MCF 10A (cell line): ENCODE measurements at regions not wholly inside any gene's neighbourhood (a gene's known extent, or its start where the extent isn't known, plus 50 kb on each side); places are given as distances from the start of the nearest gene placed in this dataset.

ENCODE experiments used
- BruUV-seq: library from RNA; stranded (reverse); fragments of 400-500 nt; replicated peaks from 2 replicates; lab custom pipeline; 2021; lab: Mats Ljungman, UMichigan
- CTCF ChIA-PET: fragments of 300-600 bp; sonication (Branson Sonifier 250); formaldehyde crosslinking; extraction: SDS; loops from one replicate; lab custom pipeline; 2021; ENCODE audit warnings: antibody characterized with exemption, inconsistent platforms; lab: Yijun Ruan, JAX
- POLR2A ChIA-PET: fragments of 300-600, 350-650 bp; sonication (Branson Sonifier 250); formaldehyde crosslinking; extraction: SDS; loops from one replicate; lab custom pipeline; 2020; ENCODE audit warnings: antibody characterized with exemption, inconsistent platforms; lab: Yijun Ruan, JAX
- DNase-seq: peaks from one replicate; pipeline ENCODE4 v3.0.0-alpha.2; 2018; ENCODE audit not compliant: unreplicated experiment
- H3K27ac Mint-ChIP-seq: one replicate; pipeline ENCODE4 v1.8.0; 2022; ENCODE audit warnings: mild to moderate bottlenecking, low read depth, mixed read lengths; ENCODE audit not compliant: unreplicated experiment
- H3K27me3 Mint-ChIP-seq: one replicate; pipeline ENCODE4 v1.8.0; 2022; ENCODE audit warnings: mixed read lengths; ENCODE audit not compliant: insufficient read depth, unreplicated experiment
- H3K36me3 Mint-ChIP-seq: one replicate; pipeline ENCODE4 v1.8.0; 2022; ENCODE audit warnings: mild to moderate bottlenecking, moderate library complexity, mixed read lengths; ENCODE audit not compliant: insufficient read depth, unreplicated experiment
- H3K4me1 Mint-ChIP-seq: one replicate; pipeline ENCODE4 v1.8.0; 2022; ENCODE audit warnings: mixed read lengths; ENCODE audit not compliant: insufficient read depth, unreplicated experiment
- H3K4me3 Mint-ChIP-seq: one replicate; pipeline ENCODE4 v1.8.0; 2022; ENCODE audit warnings: mild to moderate bottlenecking, moderate library complexity, mixed read lengths; ENCODE audit not compliant: unreplicated experiment
- H3K9me3 Mint-ChIP-seq: one replicate; pipeline ENCODE4 v1.8.0; 2022; ENCODE audit warnings: mixed read lengths; ENCODE audit not compliant: unreplicated experiment
- CTCF ChIP-seq: fragments of 200-600 bp; IDR thresholded peaks from one replicate; pipeline ENCODE4 v1.8.0; 2022; ENCODE audit warnings: antibody characterized with exemption, mild to moderate bottlenecking; ENCODE audit not compliant: unreplicated experiment
- intact Hi-C: fragments of 100-400 bp; cut with micrococcal nuclease; formaldehyde crosslinking; loops from 2 replicates; pipeline ENCODE4 v1.14.1; 2022

DNA sequence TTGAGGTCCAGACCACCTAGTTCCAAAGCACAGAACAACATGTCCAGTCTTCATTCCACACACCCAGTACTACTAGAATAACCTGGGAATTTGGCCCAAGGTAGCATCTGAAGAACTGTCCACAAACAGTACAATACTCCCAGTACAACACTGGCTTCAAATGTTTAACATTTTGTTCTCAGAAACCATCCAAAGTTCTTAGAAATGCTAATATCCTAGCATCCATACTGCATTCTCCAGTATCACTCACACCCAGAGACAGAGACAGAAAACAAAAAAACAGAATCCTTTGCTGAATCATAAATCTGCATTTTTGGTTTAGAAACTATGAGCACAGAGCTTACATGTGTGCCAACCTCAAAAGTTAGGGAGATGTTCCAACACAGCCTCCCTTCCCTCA is 490.8 kb downstream of the FOXO1 start:
- no peak for DNase-seq
- Mint-ChIP-seq H3K4me1 (peaks cover 31% of the 10 kb centered on the region), H3K9me3 (no peaks in the 10 kb centered on the region), H3K4me3 (no peak overlapping the region), H3K27me3 (no peaks in the 10 kb centered on the region), H3K27ac (peak overlapping the region; percentile 80), H3K36me3 (no peaks in the 10 kb centered on the region)
- no TSS peak for BruUV-seq
- intact Hi-C loops = no loop called here
- ChIA-PET CTCF (interaction anchor here (0.9 to 1.5 kb wide), 3 partner anchors 14 to 57 kb away, joined by 3 read pairs; no protein-coding TSS in a partner anchor), POLR2A (interaction anchor here (0.5 to 4.0 kb wide), 6 partner anchors 10 to 116 kb away, joined by 3 to 12 read pairs (median 3); no protein-coding TSS in a partner anchor)
- TF ChIP-seq CTCF = no peak

DNA sequence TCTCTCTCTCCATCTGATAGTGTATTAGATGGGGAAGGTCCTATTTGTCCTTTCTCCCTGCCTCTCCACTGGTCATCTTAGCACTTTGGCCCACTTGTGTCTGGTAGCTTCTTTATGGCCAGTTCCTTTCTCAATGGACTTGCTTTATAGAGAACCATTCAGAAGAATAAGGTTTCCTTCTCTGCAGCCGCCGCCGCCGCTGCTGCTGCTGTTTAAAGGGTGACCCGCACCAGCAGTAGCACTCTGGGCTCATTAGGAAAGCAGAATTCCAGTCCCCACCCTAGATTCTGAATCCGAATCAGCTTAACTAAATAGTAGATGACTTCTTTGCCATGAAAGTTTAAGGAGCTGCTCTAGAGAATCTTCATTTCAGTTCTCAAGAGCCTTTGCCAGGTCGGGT is 490.2 kb downstream of the FOXO1 start:
- Mint-ChIP-seq H3K36me3 (no peaks in the 10 kb centered on the region), H3K27ac (peak overlapping the region; percentile 80)

DNA sequence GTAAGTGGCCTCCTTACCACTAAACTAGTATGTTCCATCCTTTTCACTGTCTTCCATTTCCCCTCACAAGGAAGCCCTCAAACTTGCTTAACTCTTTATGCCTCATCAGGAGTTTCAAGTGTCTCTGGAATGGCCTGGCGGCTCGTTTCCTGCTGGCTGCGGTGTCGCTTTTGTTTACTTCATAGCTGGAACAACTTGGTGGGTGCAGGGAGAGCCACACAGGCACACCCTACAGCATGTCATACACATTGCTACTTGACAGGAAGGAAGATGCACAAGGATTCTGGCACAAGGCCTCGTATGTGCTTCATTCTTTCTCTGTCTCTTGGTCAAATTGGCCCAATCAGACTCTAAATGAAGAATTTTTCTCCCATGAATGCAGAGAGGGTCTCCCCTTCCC is 488.3 kb downstream of the FOXO1 start:
- Mint-ChIP-seq H3K36me3 (peaks cover 6% of the 10 kb centered on the region), H3K27me3 (no peaks in the 10 kb centered on the region), H3K9me3 (no peaks in the 10 kb centered on the region), H3K4me1 (peaks cover 41% of the 10 kb centered on the region), H3K4me3 (no peak overlapping the region), H3K27ac (no peak overlapping the region)
- ChIA-PET POLR2A (no interaction called here), CTCF (no interaction called here)
- no peak for TF ChIP-seq CTCF
- DNase-seq = no peak
- no TSS peak for BruUV-seq
- intact Hi-C loops = no loop called here

More for the DNA sequence above, 490.2 kb downstream of the FOXO1 start:
- no TSS peak for BruUV-seq
- no peak for DNase-seq
- no peak overlapping the region for H3K4me3 Mint-ChIP-seq
- CTCF ChIA-PET = interaction anchor here (0.9 to 1.5 kb wide), 3 partner anchors 13 to 58 kb away, joined by 3 read pairs; no protein-coding TSS in a partner anchor
- POLR2A ChIA-PET = interaction anchor here (0.6 to 4.0 kb wide), 6 partner anchors 9 to 87 kb away, joined by 3 to 12 read pairs (median 3); no protein-coding TSS in a partner anchor
- no peaks in the 10 kb centered on the region for H3K27me3 Mint-ChIP-seq
- H3K4me1 Mint-ChIP-seq = peaks cover 28% of the 10 kb centered on the region
- intact Hi-C loops = no loop called here
- TF ChIP-seq CTCF = no peak
- H3K9me3 Mint-ChIP-seq = no peaks in the 10 kb centered on the region

DNA sequence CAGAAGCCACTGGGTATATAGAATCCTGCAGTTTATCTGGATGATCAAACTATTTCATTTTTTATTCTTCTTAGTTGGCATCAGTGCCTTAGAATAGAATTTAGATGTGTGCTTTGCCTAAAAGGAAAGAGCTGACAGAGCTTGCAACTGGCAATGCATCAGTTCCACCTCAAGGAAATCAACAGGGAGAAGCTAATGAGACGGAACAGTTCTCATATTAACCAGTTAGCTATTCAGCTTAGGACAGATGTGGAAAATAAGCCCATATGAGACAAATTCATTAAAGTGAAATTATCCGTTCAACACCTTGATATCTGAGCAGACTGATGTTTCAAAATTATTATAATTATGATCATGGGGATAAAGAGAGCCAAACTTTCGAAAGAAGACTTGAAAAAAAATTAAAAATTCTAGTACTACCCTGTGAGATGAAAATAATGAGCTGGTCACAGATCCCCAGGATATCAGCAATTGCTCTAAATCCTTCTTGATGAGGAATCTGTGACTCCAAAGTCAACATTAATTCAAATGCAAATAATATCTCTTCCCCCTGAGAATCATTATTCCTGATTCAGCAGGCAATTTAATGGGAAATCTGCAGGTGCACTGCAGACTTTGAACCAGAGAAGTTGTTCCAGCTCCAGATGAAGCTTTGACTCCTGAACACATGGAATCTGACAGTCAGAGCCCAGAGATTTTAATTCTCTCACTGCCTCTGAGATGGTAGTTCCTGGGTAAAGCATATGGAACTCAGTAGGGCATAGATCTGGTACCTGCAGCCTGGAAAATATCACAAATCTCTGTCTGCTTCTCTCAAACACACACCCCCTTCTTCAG is 486.8 kb downstream of the FOXO1 start:
- no peak overlapping the region for H3K4me3 Mint-ChIP-seq
- BruUV-seq = no TSS peak
- H3K4me1 Mint-ChIP-seq = peaks cover 44% of the 10 kb centered on the region
- no peak for TF ChIP-seq CTCF
- ChIA-PET CTCF (interaction anchor here (1.0 to 1.1 kb wide), 2 partner anchors 42 to 52 kb away, joined by 3 read pairs; no protein-coding TSS in a partner anchor), POLR2A (interaction anchor here (0.7 to 1.5 kb wide), 3 partner anchors 10 to 14 kb away, joined by 3 to 4 read pairs (median 3); no protein-coding TSS in a partner anchor)
- intact Hi-C loops = no loop called here
- no peaks in the 10 kb centered on the region for H3K9me3 Mint-ChIP-seq
- no peak for DNase-seq
- H3K27ac Mint-ChIP-seq = peak overlapping the region; percentile 73
- H3K27me3 Mint-ChIP-seq = no peaks in the 10 kb centered on the region
- H3K36me3 Mint-ChIP-seq = peaks cover 6% of the 10 kb centered on the region
